HK-2 (cell line): ENCODE measurements at regions not wholly inside any gene's neighbourhood (a gene's known extent, or its start where the extent isn't known, plus 50 kb on each side); places are given as distances from the start of the nearest gene placed in this dataset.

Experiments used
- DNase-seq: peaks from one replicate; pipeline ENCODE4 v3.0.0-alpha.2; 2018; ENCODE audit not compliant: unreplicated experiment

DNA sequence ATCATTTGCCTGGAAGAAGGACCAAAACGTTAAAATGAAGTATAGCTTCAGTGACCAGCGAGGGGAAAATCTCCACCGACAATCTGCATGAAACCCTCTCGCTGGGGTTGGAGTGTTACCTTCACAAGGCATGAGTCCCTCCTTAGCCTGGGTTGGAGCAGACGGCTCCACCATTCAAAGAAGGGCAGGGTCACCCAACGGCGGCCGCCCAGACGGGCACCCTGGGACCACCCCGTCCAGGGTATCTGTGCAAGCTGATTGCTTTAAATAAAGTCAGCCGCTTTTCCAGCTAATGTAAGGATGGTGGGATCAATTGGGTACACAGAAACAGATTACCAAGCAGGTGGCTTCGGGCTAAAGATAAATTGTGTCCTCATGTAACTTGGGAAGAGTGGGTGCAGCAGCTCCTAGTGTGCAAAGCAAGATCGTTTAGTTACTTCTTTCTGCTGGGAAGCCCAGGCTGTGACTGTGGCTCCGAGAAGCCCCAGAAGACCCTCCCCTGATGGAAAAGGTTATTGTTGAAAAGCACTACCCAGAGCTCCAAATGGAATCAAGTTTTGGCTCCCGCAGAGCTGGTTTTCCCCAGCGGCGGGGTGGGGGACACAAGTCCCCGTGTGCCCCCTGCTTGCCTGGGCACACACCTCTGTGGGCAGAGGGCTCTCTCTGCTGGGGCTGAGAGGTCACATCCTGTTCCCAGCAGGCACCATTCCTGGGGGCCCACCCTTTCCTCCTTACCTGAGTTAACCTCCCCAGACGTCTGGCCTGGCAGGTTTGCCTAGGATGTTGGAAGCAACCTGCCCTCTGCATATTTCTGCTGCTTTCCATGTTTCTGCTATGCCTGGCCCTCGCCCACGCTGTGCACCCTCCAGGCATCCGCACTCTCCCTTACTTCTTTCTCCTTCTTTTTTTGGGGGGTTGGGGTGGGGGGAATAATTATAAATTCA, 318.6 kb upstream of the DIO3 start:
- DNase-seq: no peak

DNA sequence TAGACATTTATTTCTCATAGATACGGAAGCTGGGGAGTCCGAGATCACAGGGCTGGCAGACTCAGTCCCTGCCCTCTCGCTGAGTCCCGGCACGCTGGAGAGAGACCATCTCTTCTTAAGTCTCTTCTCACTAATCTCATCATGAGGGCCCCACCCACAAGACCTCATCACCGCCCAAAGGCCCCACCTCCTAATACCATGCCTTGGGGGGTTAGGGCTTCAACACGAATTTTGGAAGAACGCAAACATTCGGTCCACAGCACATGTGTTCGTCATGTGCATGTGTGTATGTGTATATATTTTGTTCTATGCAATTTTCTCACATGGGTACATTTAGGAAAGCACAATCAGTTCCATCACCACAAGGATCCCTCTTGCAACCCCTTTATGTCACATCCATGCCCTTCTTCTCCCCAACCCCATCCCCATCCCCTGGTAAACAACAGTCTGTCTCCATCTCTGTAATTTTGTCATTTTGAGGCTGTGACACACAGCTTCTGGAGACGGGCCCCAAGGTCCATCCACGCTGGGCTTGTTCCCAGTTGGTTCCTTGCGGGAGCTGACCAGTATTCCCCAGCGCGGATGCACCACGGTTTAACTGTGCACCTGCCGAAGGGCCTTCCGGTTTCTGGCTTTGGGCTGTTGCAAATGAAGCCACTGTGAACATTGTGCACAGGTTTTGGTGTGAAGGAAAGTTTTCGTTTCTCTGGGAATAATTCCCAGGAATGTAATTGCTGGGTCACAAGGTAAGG, 317.5 kb upstream of the DIO3 start:
- no peak for DNase-seq

DNA sequence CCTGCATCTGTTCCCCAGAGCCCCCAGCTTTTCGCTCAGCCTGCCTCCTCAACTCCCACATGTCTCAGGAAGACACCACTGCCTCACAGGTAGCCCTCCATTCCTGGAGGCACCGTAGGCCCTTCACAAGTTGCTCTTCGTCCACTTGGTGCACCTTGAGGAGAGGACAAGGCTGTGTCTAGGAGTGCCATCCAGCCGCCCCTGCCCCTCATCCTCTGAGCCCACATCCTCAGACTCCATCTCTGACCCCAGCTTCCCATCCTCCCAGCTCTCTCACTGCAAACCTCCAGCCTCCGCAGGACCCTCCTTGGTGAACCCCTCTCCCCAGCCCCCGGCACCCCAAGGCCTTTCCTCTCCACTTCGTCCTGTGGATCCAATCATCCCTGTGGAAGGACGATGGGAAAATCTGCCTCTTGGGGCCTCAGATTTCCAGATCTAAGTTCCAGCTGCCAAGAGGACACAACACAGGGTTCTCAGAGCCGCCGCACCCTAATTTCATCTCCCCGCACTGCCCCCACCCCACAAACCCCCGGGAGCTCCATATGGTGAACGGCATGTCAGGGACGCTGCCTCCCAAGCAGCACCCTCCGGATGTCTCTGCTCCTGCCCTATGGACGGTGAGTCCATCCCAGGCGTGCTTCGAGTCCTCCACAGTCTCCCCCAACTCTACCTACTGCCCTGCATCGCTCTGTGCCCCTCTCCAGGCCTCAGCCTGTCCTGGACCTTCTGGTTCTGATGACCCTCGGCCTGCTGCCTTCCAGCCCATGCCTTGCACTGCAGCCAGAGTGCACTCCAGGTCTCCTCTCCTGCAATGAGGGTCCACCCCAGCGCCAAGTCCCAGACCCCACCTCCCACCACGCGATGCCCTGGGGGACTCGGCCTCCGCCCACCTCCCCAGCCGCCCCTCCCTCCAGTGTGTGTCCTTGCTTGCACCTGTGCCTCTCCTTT, 314.1 kb upstream of the DIO3 start:
- DNase-seq: no peak

DNA sequence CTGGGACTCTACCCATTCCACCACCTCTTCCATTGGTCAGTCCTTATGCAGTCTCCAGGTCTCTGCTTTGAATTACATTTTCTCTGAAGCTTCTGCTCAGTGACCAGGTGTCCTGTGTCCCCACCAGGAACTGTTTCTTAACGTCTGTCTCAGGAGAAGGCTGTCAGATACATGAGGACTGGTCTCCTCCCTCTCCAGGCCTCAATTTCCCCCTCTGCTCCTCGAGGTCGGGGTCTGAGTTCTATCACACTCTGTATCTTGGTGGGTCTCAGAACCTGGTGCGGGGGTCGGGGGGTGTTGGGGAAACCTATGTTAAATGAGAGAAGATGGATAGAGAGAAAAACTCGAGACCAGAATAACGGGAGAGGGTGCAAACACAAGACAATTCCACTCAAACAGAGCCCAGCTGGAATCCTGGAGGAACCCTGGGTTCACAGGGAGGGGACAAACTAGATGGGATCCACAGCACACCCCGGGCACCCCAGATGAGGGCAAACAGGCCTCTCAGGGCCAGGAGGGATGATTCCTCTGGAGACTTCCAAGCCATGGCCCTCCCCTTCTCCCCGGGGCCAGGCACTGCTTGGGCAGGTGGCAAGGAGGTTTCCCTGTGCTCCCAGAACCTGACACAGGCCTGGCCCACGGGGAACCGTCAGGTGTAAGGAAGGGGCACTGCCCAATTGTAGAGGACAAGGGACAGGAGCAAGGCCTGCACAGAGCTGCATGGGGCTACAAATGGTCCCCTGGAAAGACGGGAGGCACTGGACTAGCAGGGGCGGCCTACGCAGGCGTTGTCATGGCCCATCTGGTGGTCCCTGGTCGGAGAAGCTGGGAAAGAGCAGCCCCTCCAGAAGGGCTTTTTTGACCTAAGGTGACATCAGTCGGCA, 313.2 kb upstream of the DIO3 start:
- DNase-seq: no peak

DNA sequence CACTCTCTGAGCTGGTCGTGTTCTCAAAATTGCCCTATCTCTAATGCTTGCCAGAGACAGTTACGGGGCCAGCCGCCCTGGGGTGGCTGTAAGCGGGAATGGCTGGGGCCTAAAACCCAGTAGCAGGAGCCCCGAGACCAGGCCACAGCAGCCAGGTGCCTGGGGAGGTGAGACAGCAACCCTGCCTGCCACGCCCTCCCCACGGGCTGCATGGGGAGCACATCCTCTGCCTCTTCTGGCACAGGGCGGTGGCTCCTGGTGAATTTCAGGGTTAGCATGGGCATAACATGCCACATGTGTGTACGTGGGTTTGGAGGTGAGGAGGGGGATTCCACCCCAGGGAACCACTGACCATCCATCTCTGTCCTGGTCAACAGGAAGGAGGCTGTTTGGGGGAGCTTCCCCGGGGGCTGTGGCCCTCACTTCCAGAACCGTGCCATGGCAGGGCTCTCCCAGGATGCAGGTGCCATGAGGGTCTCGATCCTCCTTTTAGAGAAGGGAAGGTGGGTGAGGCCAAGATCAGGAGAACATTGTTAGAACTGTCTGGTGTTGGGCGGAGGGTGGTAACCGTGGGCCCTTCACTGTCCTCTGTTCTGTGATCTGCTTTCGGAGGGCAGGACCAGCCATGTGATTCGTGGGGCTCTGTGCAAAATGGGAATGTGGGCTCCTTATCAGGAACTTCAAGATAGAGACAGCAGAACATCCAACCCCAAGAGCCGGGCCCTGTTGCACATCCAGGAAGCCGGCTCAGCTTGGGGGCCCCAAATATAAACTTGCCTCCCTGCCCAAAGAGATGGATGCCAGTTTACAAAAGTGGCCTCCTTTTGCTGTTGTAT, 312.2 kb upstream of the DIO3 start:
- DNase-seq: no peak

DNA sequence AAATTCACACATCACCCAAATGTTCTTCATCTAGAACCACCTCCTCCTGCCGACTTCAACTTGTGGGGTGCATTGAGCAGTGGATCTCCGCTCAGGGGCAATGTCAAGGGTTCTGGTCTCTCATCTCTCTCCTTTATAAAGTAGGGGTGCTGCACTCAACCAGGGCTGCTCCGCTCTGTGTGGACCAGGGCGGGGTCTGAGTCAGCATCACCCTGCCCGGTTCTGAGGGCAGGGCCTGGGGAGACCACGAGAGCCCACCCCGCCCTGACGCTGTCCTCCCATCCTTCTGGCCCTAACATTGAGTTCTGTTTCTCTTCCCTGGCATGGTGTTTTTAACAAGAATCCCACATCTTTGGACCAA, 311.6 kb upstream of the DIO3 start:
- DNase-seq: no peak

DNA sequence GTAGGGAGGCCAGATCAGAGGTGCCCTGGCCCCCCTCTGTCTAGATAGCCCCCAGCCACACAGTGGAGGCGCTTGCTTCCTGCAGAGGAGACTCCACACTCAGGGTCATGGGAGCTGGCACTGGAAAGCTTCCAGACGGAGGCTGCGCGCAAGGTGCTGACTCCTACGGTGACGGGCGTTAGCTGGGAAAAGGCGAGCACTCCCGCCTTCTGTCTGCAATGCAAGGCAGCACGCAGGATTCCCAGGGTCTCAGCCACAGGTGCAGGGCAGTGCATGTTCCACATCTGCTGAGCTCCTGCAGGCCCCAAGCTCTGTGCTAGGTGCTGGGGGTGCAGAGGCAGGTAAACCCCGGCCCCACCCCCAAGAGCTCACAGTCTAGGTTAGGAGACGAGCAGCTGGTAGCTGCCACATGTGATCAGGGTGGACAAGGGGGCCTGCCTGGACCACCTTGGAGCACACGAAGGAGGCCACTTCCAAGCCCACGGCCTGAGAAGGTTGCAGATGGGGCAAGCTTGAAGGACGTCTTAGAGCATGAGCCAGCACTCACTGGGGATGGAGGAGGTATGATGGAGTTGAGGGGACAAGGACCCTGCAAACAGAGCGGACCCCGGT, 310.9 kb upstream of the DIO3 start:
- DNase-seq: no peak

DNA sequence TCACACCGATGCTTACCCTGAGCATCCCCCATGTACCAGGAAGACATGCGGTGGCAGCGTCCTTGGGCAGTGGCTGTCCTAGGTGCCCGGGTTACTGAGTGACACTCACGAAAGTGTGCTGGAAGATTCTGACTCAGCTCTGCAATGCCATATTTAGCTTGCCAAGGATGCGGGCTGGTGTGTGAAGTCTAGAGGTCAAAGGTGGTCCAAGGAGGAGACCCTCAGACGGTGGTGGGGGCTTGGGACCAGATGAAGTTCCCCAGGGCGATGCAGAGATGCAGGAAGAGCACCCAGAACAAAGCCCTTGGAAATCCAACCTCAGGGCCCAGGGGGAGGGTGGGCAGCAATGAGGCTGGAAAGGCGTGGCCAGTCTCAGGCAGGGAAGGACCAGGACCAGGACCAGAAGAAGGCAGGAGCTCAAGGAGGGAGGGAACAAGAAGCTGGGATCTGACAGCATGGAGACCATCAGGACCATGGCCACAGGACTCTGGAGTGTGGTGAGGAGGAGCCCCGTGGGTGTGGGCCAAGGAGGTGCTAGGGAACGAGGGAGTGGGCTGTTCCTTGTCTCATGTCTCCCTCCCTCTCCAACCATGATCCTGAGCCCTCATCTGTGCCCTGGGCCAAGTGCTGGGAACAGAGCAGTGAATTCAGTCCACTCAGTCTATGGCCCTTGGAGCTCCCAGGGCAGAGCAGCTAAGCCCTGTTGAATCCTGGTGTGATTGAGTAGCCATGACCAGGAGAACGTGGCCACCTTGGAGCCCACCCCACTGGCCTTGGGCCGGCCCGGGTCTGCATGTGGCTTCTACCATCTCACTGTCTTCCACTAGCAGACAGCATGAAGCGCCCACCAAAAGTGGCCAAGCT, 310.1 kb upstream of the DIO3 start:
- no peak for DNase-seq

DNA sequence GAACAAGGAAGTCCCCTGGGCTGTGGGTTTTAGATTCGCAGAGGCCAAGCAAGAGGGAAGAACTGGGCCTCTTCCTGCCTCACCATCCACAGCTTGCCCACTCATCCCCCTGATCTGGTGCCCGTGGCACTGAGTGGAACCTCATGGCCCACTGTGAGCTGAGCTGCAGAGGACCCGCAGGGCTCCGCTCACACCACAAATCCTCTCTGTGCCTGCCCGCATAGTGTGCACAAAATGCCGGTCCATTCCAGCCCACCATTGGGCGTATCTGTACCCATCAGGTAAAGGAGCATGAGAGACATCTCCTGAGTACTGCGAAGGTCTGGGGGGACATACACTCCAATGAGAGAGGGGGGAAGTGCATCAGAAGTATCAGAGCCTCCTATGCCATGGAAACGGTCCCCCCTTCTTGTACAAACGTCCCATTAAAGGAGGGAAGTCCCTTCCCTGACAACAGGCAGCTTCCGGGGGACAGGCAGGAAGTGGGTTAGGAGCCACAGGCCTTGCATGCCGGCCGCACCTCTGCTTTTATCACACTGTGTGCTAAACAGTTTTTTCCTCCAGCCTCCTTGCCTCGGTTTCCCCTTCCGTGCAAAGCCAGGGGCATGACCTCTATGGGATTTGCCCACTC, 309.4 kb upstream of the DIO3 start:
- DNase-seq: no peak

DNA sequence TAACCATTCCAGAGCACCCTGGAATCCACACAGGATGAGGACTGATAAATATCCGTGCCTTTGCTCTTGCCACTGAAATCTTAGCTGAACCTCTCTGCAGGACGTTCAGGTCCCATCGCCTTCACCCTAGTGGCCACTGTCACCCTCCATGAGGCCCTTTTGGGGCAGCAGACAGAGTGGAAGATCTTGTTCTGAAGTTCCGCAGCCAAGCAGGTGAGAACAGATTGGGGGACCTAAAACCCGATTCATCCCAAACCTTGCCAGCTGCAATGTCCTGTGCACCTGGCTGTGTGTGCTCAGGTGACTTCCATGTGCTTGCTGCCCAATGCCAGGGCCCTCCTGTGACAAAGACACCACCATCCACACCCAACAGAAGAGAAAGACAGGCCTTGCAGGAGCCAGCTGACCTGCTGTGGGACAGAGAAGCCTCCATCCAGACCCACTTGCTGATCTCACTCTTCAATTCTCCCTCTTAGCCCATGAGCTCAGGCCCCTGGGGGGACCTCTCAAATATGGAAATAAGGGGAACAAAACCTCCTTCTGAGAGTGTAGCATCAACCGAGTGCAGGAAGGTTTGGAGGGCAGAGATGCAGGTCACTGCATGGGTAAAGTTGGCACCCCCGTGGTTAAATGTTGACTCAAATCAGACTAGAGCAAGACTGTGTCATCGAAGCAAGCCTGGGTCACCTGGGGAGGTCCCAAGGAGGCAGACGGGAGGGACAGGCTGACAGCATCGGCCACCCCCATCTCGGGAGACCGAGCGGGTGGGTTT, 308.7 kb upstream of the DIO3 start:
- no peak for DNase-seq

DNA sequence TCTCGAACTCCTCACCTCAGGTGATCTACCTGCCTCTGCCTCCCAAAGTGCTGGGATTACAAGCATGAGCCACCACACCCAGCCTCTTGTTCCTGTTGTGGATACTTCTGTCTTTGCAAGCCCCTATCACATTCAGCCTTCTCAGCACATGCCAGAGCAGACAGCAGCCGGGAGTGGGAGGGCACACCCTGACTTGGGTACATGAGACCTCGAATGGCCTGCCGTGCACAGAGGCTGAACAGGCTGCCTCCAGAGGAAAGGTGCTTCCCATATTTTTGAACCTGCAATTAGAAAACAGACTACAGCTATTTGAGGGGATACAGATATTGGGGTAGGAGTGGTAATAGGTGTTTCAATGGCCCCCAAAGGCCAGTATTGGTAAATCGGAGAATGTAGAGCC, 307.3 kb upstream of the DIO3 start:
- DNase-seq: no peak

DNA sequence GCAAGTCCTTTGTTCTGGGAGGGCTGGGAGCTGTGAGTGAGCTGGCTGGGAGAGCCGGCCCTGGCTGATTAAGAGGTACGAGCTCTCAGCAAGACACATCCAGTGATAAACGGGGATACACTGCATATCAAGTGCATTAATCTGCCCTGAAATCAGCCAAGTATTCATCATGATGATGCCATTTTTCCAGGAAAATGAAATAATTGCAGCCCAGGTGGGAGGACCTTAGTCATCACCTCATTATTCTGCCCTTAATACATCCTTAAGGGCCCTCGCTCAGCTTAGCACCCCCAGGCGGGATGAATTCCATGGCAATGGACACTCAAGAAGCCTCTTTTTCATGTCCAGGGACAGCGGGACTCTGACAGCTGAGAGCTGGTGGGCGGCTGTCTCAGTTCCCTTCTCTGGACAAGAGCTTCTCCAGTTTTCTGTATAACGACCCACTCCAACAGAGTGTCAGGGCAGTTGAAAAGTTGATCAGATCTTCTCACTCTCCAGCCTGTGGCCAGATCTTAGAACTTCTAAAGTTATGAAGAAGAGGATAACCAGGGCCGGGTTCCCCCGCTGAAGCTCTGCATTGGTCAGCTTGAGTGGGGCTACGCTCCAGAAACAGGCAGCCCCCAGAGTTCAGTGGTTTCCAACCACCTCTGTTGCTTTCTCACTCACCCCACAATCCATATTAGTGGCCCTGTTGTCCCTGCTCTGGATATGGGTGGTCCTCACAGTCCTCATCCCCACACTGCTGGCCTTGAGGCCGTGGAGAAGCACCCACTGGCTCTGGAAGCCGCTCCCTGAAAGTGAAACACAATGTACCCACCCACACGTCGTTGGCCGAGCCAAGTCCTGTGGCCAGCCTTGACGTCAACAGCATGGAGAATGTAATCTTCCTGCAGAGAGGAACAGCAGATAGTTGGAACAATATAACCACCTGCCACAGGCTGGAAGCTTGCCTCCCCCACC, 306.2 kb upstream of the DIO3 start:
- DNase-seq: no peak

DNA sequence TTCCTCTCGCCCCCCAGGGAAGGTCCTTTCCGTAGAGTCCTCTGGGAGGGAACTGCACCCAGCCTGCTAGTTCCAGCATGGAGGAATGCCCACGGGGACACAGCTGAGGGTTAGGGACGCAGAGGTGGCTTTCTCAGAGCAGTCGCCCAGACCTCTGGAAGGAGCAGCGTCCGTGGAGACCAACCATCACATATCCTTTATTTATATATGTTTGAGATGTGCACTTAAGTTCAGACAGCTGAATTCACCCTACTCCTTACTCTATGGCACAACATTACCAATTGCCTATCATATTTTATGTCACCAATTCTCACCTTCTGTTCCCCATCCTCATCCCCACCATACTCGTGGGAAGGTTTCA, 305.6 kb upstream of the DIO3 start:
- no peak for DNase-seq

DNA sequence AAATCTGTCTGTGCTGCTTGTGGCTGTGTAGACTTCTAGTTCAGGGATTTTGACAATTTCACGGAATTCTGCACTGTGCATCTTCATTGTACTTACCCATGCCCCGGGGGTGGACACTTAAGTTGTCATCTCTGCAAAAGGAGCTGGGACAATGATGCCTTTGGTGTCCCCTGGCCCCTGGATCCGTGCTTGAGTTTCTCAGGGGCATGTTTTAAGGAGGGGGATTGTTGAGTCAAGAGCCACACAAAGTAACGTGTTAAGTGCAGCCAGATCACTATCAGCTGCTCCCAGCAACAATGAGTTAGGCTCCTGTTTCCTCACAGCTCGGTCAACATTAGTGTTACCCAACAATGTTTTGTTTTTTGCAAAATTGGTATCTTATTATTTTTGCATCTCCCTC, 305.0 kb upstream of the DIO3 start:
- DNase-seq: no peak

DNA sequence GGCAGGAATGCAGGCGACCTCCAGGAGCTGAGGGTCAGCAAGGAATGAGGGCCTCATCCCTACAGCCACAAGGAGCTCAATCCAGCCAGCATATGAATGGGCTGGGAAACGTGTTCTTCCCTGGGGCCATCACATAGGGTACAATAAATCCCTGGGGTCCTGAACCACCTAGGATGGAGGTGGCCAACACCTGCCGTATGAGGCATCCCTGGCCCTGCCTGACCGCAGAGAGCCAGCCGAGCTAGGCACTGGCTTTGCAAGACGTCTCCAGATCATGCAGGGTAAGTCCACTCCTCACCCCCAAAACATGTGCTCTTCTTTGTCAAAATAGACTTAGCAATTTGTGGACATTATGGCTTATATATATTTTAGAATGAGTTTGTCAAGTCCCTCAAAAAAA, 303.7 kb upstream of the DIO3 start:
- DNase-seq: no peak

DNA sequence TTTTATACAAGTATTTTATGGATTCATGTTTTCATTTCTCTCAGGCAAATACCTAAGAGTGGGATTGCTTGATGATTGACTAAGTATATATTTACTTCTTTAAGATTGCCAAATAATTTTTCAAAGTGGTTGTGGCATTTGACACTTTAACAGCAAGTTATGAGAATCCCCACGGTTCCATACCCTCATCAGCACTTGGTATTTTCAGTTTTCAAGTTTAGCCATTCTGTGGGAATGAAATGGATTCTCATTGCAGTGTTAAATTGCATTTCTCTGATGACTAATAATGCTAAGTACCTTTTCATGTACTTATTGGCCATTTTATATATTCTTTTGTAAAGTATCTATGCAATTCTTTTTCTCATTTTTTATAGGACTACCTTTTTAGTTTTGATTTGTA, 301.5 kb upstream of the DIO3 start:
- DNase-seq: no peak
